Prostate gland (tissue), 2 donors: ENCODE measurements at regions not wholly inside any gene's neighbourhood (a gene's known extent, or its start where the extent isn't known, plus 50 kb on each side); places are given as distances from the start of the nearest gene placed in this dataset.

ENCODE experiments used
- CTCF ChIP-seq, 4 experiments: fragments of 200-600 bp in 2 of 4; fragments of 450-650 bp in 2 of 4; sonication (generic) in 2 of 4; IDR thresholded peaks; 1 replicate in 3 of 4; 2 replicates in 1 of 4; pipeline ENCODE4 v1.5.1; 2016 to 2019; ENCODE audit warnings: antibody characterized with exemption in 4 of 4, mild to moderate bottlenecking in 2 of 4, moderate library complexity in 2 of 4
- POLR2AphosphoS5 ChIP-seq: sonication (generic); formaldehyde crosslinking; IDR thresholded peaks from one replicate; pipeline ENCODE4 v1.6.1; 2017; ENCODE audit warnings: antibody characterized with exemption

- TF ChIP-seq CTCF (IDR thresholded peaks at IDR 0.05) (no peak), POLR2AphosphoS5 (no peak)
Observed at GRCh38 chr19:28218728-28219127, 994.2 kb downstream of the UQCRFS1 start.
